GM21528 (cell line): ENCODE measurements at regions not wholly inside any gene's neighbourhood (a gene's known extent, or its start where the extent isn't known, plus 50 kb on each side); places are given as distances from the start of the nearest gene placed in this dataset.

Experiments used
- ATAC-seq: cut with Tn5 transposase; IDR thresholded peaks from one replicate; pipeline ENCODE4 v1.9.1; 2021; ENCODE audit warnings: mild to moderate bottlenecking, moderate library complexity; ENCODE audit not compliant: unreplicated experiment, low FRiP score

DNA sequence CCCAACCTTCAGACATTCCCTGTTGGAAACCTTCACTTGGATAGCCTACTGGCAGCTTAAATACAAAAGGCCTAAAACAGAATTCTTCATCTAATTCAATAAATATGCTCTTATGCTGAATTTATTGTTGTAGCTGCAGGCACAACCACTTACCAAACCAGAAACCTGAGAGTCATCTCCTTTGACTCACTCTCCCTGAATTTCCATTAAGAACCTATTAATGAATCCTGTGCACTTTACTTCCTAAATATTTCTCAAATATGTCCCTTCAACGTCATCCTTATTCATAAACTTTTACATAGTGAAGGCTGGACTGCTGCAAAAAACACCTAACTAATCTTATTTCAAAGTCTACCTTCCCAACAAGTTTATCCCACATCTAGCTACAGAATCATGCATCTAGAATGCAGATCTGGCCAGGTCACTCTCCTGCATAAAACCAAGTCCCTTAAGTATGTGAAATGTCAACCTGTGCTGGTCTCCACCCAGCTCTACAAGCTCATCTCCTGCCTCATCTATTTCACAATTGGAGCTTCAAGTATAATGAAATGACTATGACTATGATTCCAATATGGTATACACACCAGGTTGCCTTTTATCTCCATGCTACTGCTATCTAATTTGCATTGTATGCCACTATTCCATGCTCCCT, 354.2 kb downstream of the ZEB2 start:
- ATAC-seq = no peak

DNA sequence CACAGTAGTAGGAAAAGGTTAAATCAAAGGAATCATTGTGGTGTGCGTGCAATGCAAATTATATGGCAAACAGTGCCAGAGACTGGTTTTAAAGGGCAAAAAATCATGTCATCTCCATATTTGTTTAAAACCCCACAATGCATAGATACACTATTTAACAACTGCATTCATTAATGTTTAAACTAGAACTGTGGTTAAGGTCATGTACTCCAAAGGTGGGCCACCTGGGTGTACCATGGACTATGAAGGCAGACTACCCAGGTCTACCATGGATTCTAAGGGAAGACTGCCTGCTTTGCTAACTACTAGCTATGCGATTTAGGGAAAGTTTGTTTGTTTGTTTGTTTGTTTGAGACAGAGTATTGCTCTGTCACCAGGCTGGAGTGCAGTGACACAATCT, 356.3 kb downstream of the ZEB2 start:
- ATAC-seq = no peak

DNA sequence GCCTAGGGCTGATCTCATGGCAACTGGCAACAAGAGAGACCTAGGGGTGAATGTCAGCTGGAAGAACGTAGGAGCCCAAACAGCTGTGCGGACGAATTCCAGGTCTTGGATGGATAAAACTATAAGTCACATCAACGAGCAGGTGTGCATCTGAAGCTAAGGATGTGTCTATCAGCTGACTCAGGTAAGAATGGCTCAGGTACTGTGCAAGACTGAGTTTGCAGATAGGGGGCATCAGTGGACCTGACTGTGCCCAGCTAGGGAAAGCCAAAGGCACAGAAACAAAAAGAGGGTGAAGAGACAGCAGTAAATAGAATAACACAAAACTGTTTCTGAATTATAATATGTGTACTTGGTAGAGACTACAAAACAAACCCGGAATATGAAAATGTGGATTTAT, 357.3 kb downstream of the ZEB2 start:
- ATAC-seq = no peak

DNA sequence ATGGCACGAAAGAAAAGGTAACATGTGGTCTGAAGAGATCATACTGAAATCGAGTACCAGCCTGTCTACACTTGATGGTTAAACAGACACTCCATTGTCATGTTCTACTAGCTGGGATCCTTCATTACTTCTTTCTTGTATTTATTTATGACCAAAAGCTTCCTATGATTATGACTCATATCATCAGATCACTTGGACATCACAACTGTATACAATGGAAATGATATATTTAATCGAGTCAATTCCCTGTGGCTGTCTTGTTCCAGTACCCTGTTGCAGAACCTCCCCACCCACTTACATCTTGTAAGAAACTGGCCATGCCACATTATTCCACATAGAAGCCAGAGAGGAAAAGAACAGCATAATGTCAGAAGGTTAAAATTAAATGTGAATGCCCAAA, 358.9 kb downstream of the ZEB2 start:
- no peak for ATAC-seq

DNA sequence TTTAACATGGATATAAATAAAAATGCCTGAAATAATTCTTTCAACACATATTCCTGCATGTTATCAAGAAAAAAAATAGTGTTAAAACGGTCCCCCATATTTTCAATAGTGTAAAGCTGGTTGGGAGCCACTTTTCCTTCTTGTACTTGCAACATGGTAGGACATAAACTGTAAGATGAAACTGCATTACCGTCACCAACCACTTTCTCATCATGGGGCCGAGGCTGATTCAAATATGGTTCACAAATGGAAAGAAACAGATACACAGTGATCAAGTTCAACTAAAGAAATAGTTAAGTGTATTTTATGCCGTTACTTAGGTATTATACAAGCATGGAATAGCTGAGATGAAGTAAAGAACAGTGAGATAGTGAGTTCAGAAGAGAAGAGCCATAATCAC, 360.7 kb downstream of the ZEB2 start:
- no peak for ATAC-seq

DNA sequence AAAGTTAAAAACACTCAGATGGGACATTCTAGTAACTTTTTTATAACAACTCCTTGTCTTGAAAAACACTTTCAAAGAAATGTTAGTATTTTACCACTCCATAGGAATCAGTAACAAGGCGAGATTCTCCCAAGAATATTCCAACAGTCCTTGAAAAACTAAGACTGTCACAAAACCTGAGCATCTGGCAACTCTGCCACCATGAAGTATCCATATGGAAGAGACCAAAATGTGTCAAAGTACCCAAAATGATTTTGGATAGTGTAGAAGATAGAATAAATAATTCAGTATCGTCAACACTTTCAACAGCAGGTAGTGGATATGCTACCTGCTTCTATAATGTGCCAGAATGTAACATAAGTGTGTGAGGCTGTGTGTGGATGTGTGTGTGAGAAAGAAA, 361.8 kb downstream of the ZEB2 start:
- no peak for ATAC-seq

DNA sequence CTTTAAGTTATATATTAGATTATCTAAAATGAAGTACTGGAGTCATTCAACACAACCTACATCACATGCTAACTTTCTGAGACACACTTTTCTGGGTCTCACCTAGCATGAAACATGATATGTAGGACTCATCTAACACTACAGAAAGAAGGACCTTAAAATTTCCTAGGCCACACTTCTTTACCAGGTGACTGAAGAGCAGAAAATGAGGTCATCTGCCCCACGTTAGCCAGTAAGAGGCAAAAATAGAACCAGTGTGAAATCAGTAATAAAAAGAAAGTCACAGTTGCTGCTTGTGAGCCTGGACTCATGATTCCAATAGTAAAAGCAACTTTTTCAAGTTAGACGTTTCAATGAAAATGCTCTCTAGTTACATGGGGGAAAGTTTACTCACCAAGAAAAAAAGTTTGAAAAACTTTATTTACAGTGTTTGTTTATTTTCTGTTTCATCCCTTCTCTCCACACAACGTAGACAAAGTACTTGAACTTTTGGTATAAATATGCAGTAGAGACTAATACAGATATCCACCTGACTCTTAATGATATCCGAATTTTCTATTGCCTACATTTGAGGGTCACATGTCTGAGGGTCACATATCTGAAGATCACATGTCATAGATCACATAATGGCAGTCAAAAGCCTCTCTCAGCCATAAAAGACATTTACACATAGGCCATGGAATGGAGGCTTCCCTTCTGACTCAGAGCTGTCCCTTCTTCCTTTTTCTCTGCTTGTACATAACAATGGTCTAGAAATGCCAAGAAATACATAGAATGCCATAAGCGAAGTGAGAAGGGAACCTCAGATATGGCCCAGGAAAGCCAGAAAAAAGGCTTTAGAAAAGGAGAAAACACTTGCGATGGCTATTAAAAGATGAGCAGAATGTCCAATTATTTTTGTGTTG, 362.9 kb downstream of the ZEB2 start:
- no peak for ATAC-seq

DNA sequence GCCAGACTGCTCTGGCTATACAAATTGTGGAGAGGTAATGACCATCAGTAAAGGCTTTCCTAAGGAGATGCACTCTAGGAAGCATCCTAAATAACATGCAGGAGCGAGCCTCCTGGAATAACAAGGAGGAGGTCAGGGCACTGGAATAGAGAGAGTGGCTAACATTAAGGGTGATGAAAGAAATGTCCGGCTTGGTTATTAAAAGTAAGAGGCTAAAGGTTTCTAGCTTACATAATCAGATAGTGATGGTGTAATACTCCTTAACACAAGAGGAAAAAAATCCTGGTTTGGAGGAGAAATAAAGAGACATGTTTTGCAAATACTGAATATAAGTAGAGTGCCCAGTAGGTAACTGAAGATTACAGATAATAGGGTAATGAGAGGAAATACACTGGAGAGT, 365.7 kb downstream of the ZEB2 start:
- no peak for ATAC-seq

DNA sequence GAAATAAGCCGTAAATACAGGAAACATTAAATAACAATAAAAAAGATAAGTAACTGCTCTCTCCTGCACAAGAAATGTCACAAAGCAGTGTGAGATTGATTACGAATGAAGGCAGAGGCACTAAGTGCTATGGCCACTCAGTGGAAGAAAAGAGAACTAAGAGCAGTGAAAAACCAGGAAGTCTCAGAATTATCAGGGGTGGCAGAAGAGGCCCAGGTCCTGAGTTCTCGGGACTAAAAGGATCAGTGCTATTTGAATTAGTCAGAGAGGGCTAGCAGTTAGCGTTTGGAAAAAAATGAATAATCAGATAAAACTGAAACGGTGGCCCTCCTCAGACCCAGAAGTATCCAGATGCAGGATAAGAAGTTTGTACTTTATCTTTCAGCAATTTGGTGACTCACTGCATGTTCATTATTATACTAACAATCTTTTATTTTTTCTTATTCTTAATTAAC, 367.1 kb downstream of the ZEB2 start:
- no peak for ATAC-seq

DNA sequence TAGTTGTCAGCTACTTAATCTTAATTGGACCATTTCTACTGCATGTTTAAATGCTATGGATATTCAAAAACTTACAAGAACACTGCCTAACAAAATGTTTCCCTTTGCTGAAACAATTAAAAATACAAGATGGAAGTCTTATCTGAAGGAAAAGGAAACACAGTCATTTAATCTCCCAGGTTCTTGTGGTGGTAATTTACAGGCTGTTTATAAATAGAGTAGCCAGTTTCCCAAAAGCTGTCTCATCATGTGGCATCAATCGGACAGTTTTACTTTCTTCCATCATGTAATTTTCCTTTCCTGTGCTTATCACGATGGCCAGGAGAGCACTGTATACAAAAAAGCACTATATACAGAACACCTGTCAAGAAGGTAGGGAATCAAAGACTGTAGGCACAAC, 368.1 kb downstream of the ZEB2 start:
- ATAC-seq = no peak

DNA sequence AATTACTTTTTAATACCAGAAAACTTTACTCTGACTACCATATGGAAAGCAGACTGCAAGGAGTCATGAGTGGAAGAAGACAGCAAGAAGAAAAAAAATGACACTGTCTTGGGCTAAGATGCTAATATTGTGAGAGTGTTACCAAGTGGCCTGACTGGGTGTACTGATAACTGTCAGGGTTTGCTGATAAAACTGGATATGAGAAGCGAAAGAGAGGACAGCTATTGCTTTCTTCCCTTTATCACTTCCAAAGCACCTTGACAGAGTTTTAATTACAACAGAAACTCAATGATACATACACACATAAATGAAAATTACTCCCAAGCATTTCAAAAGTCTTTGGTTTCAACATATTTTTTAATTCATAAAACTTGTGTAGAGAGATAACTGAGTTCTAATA, 368.5 kb downstream of the ZEB2 start:
- no peak for ATAC-seq

DNA sequence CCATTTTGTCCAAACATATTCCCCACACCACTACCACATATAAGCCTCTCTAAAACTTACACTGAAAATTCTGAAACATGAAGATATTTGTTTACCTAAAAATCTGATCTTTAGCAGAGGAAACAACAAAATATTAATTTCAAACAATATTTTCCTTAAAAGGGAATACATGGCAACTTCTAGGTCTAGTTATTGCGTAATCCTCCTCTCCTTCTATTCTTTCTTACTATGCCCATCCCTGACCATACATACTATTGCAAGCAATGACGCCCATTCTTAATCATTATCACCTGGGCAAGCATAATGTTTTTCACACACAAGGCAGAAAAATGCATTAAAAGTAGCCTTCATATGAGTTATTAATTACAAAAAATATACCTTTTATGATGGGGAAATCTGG, 372.6 kb downstream of the ZEB2 start:
- no peak for ATAC-seq

DNA sequence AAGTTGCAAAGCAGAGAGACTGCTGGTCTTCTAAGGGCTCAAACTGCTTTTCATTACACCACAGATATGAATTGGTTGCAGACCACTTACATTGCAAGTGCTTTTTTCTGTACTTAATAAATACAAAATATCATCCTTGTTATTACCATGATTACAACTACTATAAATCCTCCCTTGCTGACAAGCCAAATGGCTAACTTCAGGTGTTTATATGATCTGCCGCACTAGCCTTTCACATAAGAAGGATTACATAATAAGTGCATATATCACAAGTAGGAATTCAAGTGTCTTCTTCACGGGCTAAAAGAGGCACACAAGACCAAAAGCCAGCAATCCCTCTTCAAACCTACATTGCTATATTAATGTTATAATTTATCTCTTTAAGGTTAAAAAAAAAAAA, 373.0 kb downstream of the ZEB2 start:
- no peak for ATAC-seq

DNA sequence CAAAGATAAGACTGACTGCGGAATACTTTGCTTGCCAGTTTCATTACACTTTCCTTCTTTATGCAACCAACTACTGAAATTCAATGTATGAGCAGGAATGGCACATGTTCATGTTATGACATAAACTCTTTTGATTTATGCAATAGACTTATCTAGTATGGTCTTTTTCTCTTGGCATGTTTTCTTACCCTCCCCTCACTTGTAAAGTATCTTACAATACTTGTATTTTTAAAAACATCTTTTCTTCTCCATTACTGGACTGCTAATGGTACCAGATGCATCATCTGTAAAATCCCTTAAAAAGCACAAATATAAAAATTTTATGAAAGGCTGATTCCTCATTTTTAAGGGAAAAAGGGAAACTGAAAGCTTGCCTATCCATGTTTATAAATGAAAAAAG, 373.8 kb downstream of the ZEB2 start:
- ATAC-seq = no peak

DNA sequence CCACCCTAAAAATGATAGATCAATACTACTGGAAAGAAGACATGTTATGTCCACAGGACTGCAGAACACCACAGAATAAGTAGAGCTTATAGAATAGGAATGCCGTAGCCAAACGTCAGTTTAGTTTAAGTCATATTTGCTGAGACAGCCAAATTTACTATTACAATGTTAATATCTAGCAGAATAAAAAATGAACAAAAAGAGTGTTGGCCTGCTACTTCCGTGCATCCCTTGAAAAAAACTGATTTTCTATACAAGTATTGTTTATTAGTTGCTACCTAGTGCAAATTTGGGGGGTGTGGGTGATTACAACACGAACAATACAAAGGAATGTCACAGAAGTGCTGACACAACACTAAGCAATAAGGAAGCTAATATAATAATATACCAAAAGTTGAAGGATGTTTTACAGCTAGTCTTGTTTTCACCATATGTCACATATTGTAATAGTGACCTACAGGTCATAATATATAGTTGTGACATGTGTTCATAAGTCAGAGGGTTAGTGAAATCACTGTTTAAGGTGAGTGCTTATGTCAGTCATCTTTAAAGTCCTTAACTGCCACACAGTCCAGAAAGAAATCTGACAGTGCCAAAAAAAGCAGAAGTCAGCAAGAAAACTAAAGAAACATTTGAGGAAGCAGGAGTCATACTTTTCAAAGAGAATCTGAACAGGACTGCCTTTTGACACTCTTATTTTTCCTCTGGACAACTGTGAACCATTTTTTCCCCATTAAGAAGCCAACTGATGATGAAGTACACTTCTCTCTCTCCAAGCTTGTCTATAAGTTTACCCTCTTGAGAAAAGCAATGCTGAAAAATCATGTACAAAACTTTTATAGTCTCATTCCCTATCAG, 376.4 kb downstream of the ZEB2 start:
- ATAC-seq = no peak

DNA sequence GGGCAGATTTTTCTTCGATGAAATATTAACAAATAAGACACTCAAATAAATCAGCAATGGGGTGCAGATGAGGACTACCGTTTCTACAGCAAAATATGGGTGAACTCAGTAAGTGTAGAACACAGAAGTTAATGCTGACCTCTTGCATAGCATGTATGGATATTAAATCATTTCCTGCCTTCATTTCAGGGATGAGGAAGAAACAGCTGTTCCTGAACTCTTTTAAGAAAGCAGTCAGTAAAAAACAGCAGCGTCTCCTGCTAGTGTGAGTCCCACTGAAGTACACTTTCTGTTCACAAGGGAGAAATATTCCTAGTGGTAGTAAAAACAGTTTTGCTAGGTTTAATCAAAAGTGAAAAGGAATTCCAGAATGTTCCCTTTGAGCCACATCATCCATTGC, 379.0 kb downstream of the ZEB2 start:
- ATAC-seq = no peak

DNA sequence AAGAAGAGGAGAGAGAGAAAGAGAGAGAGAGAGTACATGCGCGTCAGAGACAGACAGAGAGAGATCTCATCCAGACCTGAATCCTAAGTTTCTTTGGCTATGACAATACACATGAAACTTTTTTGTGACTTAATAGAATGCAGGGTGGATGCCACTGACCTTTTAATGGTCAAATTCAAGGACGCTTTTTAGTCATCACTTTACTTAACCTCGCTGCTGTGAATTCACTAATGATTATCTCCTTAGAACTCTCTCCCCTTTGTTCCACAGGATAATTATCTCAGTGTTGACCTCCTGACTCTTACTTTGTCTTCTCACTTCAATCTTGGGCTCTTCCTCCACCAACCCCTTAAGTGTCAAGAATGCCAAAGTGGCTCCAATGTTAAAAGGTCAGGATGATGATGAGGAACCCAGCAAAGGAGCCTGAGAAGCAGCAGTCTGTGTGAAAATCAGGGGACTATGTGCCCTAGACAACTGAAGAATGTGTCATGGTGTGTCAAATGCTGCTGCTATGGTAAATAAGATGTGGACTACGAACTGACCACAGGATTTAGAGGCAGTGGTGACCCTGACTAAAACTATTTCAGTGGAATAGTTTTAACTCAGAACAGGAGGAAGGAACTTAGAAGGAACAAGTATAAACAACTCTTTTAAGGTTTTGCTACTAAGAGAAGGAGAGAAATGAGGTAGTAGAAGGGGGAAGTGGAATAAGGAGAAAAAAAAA, 382.1 kb downstream of the ZEB2 start:
- ATAC-seq = no peak

DNA sequence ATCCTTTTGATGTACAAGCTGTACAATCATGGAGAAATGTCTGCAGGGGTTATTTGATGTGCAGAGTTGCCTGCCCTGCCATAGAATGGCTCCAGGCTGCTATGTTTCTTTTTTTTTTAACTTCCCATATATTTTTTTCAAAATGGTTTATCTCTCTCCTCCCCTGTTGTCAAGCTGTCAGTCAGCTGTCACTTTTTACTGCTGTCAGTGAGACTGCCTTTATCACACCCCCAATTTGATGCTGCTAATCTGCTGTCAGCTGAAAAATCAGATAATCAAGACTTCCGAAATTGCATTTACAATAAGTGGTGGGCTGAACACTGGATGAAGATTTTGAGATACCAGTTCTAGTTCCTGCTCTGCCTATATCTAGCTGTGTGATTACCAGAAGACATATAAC, 382.6 kb downstream of the ZEB2 start:
- no peak for ATAC-seq

DNA sequence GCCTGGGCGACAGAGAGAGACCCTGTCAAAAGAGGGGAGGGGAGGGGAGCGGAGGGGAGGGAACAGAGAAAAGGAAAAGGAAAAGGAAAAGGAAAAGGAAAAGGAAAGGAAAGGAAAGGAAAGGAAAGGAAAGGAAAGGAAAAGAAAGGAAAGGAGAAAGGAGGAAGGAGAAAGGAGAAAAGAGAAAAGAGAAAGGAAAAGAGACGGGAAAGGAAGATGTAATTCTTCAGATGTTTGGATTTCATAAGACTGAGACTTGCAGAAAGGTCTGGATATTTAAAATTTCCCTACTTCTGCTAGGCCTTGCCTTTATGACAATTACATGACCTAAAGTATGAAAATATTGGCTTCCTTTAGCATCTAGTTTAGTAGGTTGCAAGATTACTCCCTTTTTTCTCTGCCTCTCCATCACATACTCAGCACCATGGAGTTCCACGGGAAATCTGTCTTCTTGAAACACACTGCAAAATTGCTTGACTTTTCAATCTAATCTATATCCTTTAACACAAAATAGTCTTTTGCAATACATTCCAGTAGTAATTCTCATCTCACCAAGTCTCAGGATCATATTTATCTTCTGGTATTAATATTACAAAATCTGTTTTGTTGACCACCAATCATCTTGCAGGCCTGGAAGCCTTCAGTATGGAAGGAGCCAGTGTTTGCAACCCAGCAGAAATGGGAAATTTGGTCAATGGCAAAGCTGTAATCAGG, 383.5 kb downstream of the ZEB2 start:
- no peak for ATAC-seq
